ENCODE measurements at regions not wholly inside any gene's neighbourhood (a gene's known extent, or its start where the extent isn't known, plus 50 kb on each side); places are given as distances from the start of the nearest gene placed in this dataset. TPM values are rescaled to one million over a fixed set of nuclear protein-coding genes. Genes with fewer than 3 reads are reported as not detected.

- Histone ChIP-seq H3K9me3 (replicated peaks; ENCODE audit: control insufficient read depth, insufficient read depth, low read length) (no peaks in the 10 kb centered on the region), H3K9ac (ENCODE audit: control insufficient read depth, insufficient read depth, low read length) (no peak overlapping the region), H2AFZ (ENCODE audit: control insufficient read depth, low read depth, low read length) (no peak overlapping the region), H3K27me3 (replicated peaks in 1 of 2; ENCODE audit: control insufficient read depth in 2 of 2, insufficient read depth in 2 of 2, low read length in 1 of 2) (0 out of 4 replicates have a peak, but pooled peaks cover 0 to 2% of the 10 kb centered on the region in 2 experiments), H3K4me3 (no peak overlapping the region), H3K4me1 (ENCODE audit: control insufficient read depth, insufficient read depth, low read length) (no peaks in the 10 kb centered on the region), H3K4me2 (ENCODE audit: control insufficient read depth, insufficient read depth) (no peak overlapping the region), H3K36me3 (ENCODE audit: control insufficient read depth in 2 of 2, insufficient read depth in 2 of 2, low read length in 1 of 2) (no peaks in the 10 kb centered on the region), H3K79me2 (ENCODE audit: control insufficient read depth, insufficient read depth, low read length) (no peaks in the 10 kb centered on the region), H3K27ac (ENCODE audit: control insufficient read depth, insufficient read depth) (no peak overlapping the region), H4K20me1 (ENCODE audit: control insufficient read depth, insufficient read depth) (no peaks in the 10 kb centered on the region)
- ChIA-PET CTCF (no interaction called here), SMC1A (ENCODE audit: uncharacterized antibody, unreplicated experiment) (interaction anchor here (0.6 kb wide), 1 partner anchor 33 kb away, joined by 3 read pairs; no protein-coding TSS in a partner anchor), RAD21 (ENCODE audit: unreplicated experiment) (no interaction called here), POLR2A (no interaction called here)
- in situ Hi-C loops (cut with MboI), result no loop called here
- ATAC-seq (no peak), DNase-seq (ENCODE audit: low read depth, low spot score) (no peak), FAIRE-seq (no peak)
- 1% methylated on average over 3 of the region's 8 CpGs for whole genome bisulfite sequencing (ENCODE audit: insufficient coverage, insufficient replicate concordance, low lambda C conversion rate, missing lambda C conversion rate)
- intact Hi-C loops (cut with micrococcal nuclease; ENCODE audit: unreplicated experiment), result no loop called here
- BruUV-seq (replicated peaks), result no TSS peak
- no peak for TF ChIP-seq MEF2B (IDR thresholded peaks at IDR 0.05; ENCODE audit: partially characterized antibody, poor library complexity, severe bottlenecking)
- no peak for TF ChIP-seq SUZ12 (IDR thresholded peaks at IDR 0.05; ENCODE audit: unreplicated experiment)
- TF ChIP-seq TARDBP (IDR thresholded peaks at IDR 0.05; ENCODE audit: borderline replicate concordance), result no peak
- no peak for TF ChIP-seq FOXK2 (IDR thresholded peaks at IDR 0.05)
- TF ChIP-seq ETV6 (conservative IDR thresholded peaks at IDR 0.05 in 1 of 2, IDR thresholded peaks at IDR 0.05 in 1 of 2; ENCODE audit: borderline replicate concordance in 1 of 2, low read depth in 1 of 2), result no peak
- no peak for TF ChIP-seq ZBTB40 (IDR thresholded peaks at IDR 0.05; ENCODE audit: borderline replicate concordance)
Observed at GRCh38 chr21:15679630-15680029, 50.2 kb upstream of the USP25 start.

Small RNAs in the stretch of these regions (small RNA-seq; reads per million reads assigned to genes)
- gene AF246928.1 (not detected), gene CYCSP42 (not detected), gene RNU6-1326P (not detected)
